ENCODE measurements at regions not wholly inside any gene's neighbourhood (a gene's known extent, or its start where the extent isn't known, plus 50 kb on each side); places are given as distances from the start of the nearest gene placed in this dataset.

- POLR2A ChIA-PET (ENCODE audit: low non-redundant PET): no interaction called here
- CTCF ChIA-PET: no interaction called here
- no peak for DNase-seq (ENCODE audit: low spot score)
- no peak overlapping the region for H3K27ac ChIP-seq
- no peak for TF ChIP-seq CTCF (conservative IDR thresholded peaks at IDR 0.05; ENCODE audit: low read depth)
Observed at GRCh38 chrX:44036336-44036735, 63.1 kb upstream of the NDP start.

GRCh38 chrX:44035571-44035970, 62.4 kb upstream of the NDP start:
- CTCF ChIA-PET: no interaction called here

DNA sequence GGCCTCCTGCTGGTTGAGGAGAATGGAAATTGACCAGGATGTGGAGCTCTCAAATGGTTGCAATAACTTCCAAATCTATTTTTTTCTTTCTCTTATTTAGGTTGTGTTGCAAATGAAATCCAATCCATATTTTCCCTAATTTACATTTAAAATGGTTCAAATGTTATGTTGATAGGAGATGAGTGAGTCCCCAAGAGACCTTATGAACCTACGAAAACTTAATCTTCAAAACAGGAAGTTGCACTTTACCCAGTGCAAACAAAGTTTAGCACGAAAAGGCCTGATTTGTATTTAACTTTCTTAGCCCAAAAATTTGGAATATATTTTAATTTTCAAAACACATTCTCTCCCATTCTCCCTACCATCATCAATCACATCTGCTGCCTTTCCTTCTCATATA, 59.3 kb upstream of the NDP start:
- no peak overlapping the region for H3K27ac ChIP-seq
- no peak for TF ChIP-seq CTCF (conservative IDR thresholded peaks at IDR 0.05; ENCODE audit: low read depth)
- no peak for DNase-seq (ENCODE audit: low spot score)
- ChIA-PET CTCF (interaction anchor here (0.6 kb wide), 1 partner anchor 23 kb away, joined by 3 read pairs; no protein-coding TSS in a partner anchor), POLR2A (ENCODE audit: low non-redundant PET) (no interaction called here)

More at GRCh38 chrX:44035571-44035970, 62.4 kb upstream of the NDP start:
- TF ChIP-seq CTCF (conservative IDR thresholded peaks at IDR 0.05; ENCODE audit: low read depth): no peak
- POLR2A ChIA-PET (ENCODE audit: low non-redundant PET): interaction anchor here (0.6 kb wide), 1 partner anchor 227 kb away, joined by 3 read pairs; no protein-coding TSS in a partner anchor
- DNase-seq (ENCODE audit: low spot score): no peak
- H3K27ac ChIP-seq: no peak overlapping the region

GRCh38 chrX:44025555-44025954, 52.4 kb upstream of the NDP start:
- H3K27ac ChIP-seq: no peak overlapping the region
- TF ChIP-seq CTCF (conservative IDR thresholded peaks at IDR 0.05; ENCODE audit: low read depth): no peak
- no peak for DNase-seq (ENCODE audit: low spot score)
- POLR2A ChIA-PET (ENCODE audit: low non-redundant PET): interaction anchor here (0.6 kb wide), 1 partner anchor 72 kb away, joined by 3 read pairs; no protein-coding TSS in a partner anchor
- CTCF ChIA-PET: interaction anchor here (0.6 to 1.5 kb wide), 3 partner anchors 67 to 343 kb away, joined by 4 to 8 read pairs (median 4); no protein-coding TSS in a partner anchor
